ENCODE measurements at regions not wholly inside any gene's neighbourhood (a gene's known extent, or its start where the extent isn't known, plus 50 kb on each side); places are given as distances from the start of the nearest gene placed in this dataset.

- H3K36me3 ChIP-seq = no peaks in the 10 kb centered on the region
- H3K4me1 ChIP-seq = no peaks in the 10 kb centered on the region
- H3K27ac ChIP-seq = no peak overlapping the region
- DNase-seq = no peak
- H3K9ac ChIP-seq (ENCODE audit: low read depth in 2 of 2, low read length in 2 of 2) = no peak overlapping the region
- no peak for TF ChIP-seq CTCF (IDR thresholded peaks at IDR 0.05)
- H3K27me3 ChIP-seq = no peaks in the 10 kb centered on the region
- intact Hi-C loops (cut with DNase I) = no loop called here
- H3K4me3 ChIP-seq = no peak overlapping the region
- H3K9me3 ChIP-seq = no peaks in the 10 kb centered on the region
Measured at GRCh38 chr10:54985732-54986131, 184.7 kb upstream of the PCDH15 start.

- Histone ChIP-seq H3K27me3 (no peaks in the 10 kb centered on the region), H3K4me3 (no peak overlapping the region), H3K4me1 (no peaks in the 10 kb centered on the region), H3K36me3 (no peaks in the 10 kb centered on the region), H3K27ac (no peak overlapping the region), H3K9ac (ENCODE audit: low read depth in 2 of 2, low read length in 2 of 2) (no peak overlapping the region), H3K9me3 (no peaks in the 10 kb centered on the region)
- intact Hi-C loops (cut with DNase I) = no loop called here
- no peak for TF ChIP-seq CTCF (IDR thresholded peaks at IDR 0.05)
- no peak for DNase-seq
Measured at GRCh38 chr10:54983255-54983654, 182.2 kb upstream of the PCDH15 start.

GRCh38 chr10:54962134-54962900, 161.3 kb upstream of the PCDH15 start:
- no peaks in the 10 kb centered on the region for H3K9me3 ChIP-seq
- intact Hi-C loops (cut with DNase I) = no loop called here
- H3K27ac ChIP-seq = no peak overlapping the region
- DNase-seq = no peak
- H3K9ac ChIP-seq (ENCODE audit: low read depth in 2 of 2, low read length in 2 of 2) = no peak overlapping the region
- no peak for TF ChIP-seq CTCF (IDR thresholded peaks at IDR 0.05)
- H3K27me3 ChIP-seq = no peaks in the 10 kb centered on the region
- H3K36me3 ChIP-seq = no peaks in the 10 kb centered on the region
- H3K4me1 ChIP-seq = no peaks in the 10 kb centered on the region
- H3K4me3 ChIP-seq = no peak overlapping the region

GRCh38 chr10:54961040-54961439, 160.0 kb upstream of the PCDH15 start:
- H3K27me3 ChIP-seq = no peaks in the 10 kb centered on the region
- no peaks in the 10 kb centered on the region for H3K9me3 ChIP-seq
- TF ChIP-seq CTCF (IDR thresholded peaks at IDR 0.05) = no peak
- intact Hi-C loops (cut with DNase I) = no loop called here
- H3K27ac ChIP-seq = no peak overlapping the region
- no peak overlapping the region for H3K9ac ChIP-seq (ENCODE audit: low read depth in 2 of 2, low read length in 2 of 2)
- no peaks in the 10 kb centered on the region for H3K4me1 ChIP-seq
- H3K4me3 ChIP-seq = no peak overlapping the region
- DNase-seq = no peak
- no peaks in the 10 kb centered on the region for H3K36me3 ChIP-seq

DNA sequence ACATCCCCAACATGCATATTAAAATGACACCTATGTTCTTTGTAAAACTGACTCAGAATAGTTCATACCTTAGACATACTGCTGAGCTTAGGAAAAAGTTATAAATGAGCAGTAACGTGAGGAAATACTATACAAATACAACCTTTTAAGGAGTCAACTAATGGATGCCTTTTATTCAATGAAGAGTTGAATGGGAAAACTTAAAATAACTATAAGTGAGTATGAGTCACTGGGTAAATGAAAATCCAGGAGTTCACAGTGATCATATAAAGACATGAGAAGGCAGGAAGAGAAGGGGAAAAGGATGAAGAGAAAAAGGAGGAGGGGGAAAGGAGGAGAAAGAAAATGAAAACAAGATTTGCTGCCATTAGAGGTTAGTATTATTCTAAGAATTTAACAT, 157.8 kb upstream of the PCDH15 start:
- no peaks in the 10 kb centered on the region for H3K4me1 ChIP-seq
- H3K27me3 ChIP-seq = no peaks in the 10 kb centered on the region
- no peak for TF ChIP-seq CTCF (IDR thresholded peaks at IDR 0.05)
- H3K27ac ChIP-seq = no peak overlapping the region
- no peaks in the 10 kb centered on the region for H3K9me3 ChIP-seq
- H3K36me3 ChIP-seq = no peaks in the 10 kb centered on the region
- H3K9ac ChIP-seq (ENCODE audit: low read depth in 2 of 2, low read length in 2 of 2) = no peak overlapping the region
- intact Hi-C loops (cut with DNase I) = no loop called here
- no peak for DNase-seq
- no peak overlapping the region for H3K4me3 ChIP-seq
